ENCODE measurements at regions not wholly inside any gene's neighbourhood (a gene's known extent, or its start where the extent isn't known, plus 50 kb on each side); places are given as distances from the start of the nearest gene placed in this dataset.
"Not testable (repeated sequence)": the region's sequence is repeated elsewhere in the genome, so short reads cannot be mapped to it uniquely, and the experiment has no call there.

- no peak overlapping the region for H3K4me3 Mint-ChIP-seq (ENCODE audit: unreplicated experiment)
- no peaks in the 10 kb centered on the region for H3K9me3 Mint-ChIP-seq (ENCODE audit: unreplicated experiment)
These were observed 223.5 kb upstream of the TNC start for GRCh38 chr9:115341426-115341825.

DNA sequence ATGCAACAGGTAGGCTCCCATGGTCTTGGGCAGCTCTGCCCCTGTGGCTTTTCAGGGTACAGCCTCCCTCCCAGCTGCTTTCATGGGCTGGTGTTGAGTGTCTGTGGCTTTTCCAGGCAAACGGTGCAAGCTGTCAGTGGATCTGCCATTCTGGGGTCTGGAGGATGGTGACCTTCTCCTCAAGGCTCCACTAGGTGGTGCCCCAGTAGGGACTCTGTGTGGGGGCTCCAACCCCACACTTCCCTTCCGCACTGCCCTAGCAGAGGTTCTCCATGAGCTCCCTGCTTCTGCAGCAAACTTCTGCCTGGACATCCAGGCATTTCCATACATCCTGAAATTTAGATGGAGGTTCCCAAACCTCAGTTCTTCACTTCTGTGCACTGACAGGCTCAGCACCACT, 229.8 kb upstream of the TNC start:
- H3K27me3 Mint-ChIP-seq (ENCODE audit: unreplicated experiment); H3K4me1 Mint-ChIP-seq (ENCODE audit: low read depth, unreplicated experiment); DNase-seq; H3K9me3 Mint-ChIP-seq (ENCODE audit: unreplicated experiment); H3K4me3 Mint-ChIP-seq (ENCODE audit: unreplicated experiment); H3K27ac Mint-ChIP-seq (ENCODE audit: unreplicated experiment): not testable (repeated sequence)
- H3K36me3 Mint-ChIP-seq (ENCODE audit: unreplicated experiment), result peaks cover 11% of the 10 kb centered on the region

More at GRCh38 chr9:115341426-115341825, 223.5 kb upstream of the TNC start:
- Mint-ChIP-seq H3K4me1 (ENCODE audit: low read depth, unreplicated experiment) (no peaks in the 10 kb centered on the region), H3K27me3 (ENCODE audit: unreplicated experiment) (no peaks in the 10 kb centered on the region), H3K36me3 (ENCODE audit: unreplicated experiment) (no peaks in the 10 kb centered on the region), H3K27ac (ENCODE audit: unreplicated experiment) (no peak overlapping the region)
- TF ChIP-seq, protein P1, sequence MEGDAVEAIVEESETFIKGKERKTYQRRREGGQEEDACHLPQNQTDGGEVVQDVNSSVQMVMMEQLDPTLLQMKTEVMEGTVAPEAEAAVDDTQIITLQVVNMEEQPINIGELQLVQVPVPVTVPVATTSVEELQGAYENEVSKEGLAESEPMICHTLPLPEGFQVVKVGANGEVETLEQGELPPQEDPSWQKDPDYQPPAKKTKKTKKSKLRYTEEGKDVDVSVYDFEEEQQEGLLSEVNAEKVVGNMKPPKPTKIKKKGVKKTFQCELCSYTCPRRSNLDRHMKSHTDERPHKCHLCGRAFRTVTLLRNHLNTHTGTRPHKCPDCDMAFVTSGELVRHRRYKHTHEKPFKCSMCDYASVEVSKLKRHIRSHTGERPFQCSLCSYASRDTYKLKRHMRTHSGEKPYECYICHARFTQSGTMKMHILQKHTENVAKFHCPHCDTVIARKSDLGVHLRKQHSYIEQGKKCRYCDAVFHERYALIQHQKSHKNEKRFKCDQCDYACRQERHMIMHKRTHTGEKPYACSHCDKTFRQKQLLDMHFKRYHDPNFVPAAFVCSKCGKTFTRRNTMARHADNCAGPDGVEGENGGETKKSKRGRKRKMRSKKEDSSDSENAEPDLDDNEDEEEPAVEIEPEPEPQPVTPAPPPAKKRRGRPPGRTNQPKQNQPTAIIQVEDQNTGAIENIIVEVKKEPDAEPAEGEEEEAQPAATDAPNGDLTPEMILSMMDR (IDR thresholded peaks at IDR 0.05; ENCODE audit: partially characterized antibody, unreplicated experiment), result no peak
- no peak for DNase-seq

DNA sequence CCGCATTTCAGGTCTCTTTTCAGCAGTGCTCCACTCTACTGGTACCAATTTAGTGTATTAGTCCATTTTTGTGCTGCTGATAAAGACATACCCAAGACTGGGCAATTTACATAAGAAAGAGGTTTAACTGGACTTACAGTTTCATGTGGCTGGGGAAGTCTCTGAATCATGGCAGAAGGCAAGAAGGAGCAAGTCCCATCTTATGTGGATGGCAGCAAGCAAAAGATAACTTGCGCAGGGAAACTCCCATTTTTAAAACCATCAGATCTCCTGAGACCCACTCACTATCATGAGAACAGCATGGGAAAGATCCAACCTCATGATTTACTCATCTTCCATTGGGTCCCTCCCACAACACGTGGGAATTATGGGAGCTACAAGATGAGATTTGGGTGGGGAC, 231.0 kb upstream of the TNC start:
- not testable (repeated sequence) for H3K9me3 Mint-ChIP-seq (ENCODE audit: unreplicated experiment); H3K4me3 Mint-ChIP-seq (ENCODE audit: unreplicated experiment); H3K4me1 Mint-ChIP-seq (ENCODE audit: low read depth, unreplicated experiment); DNase-seq; H3K27ac Mint-ChIP-seq (ENCODE audit: unreplicated experiment); H3K27me3 Mint-ChIP-seq (ENCODE audit: unreplicated experiment)
- peaks cover 11% of the 10 kb centered on the region for H3K36me3 Mint-ChIP-seq (ENCODE audit: unreplicated experiment)

DNA sequence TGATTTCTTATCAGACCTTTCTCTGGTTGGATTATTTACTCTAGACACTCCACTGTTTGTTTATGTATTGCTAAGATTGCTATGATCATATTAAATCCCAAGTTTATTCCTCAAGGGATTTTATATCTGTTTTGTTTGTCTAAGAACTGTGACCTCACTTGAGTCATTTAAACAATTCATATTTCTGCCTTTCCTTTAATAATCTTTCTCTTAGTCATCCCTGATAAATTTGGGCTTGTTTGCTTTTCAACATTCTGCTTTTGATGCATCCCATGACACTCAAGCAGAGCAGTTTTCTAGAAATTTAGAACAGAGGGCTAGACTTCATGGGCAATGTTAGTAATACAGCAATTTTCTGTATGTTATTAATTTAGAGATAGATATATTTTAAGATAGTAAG, 231.6 kb upstream of the TNC start:
- H3K36me3 Mint-ChIP-seq (ENCODE audit: unreplicated experiment), result peaks cover 11% of the 10 kb centered on the region
- peaks cover 6% of the 10 kb centered on the region for H3K9me3 Mint-ChIP-seq (ENCODE audit: unreplicated experiment)
- peaks cover 2% of the 10 kb centered on the region for H3K27me3 Mint-ChIP-seq (ENCODE audit: unreplicated experiment)
- DNase-seq, result no peak
- H3K4me3 Mint-ChIP-seq (ENCODE audit: unreplicated experiment), result no peak overlapping the region
- H3K4me1 Mint-ChIP-seq (ENCODE audit: low read depth, unreplicated experiment), result no peaks in the 10 kb centered on the region
- TF ChIP-seq, protein P1 (IDR thresholded peaks at IDR 0.05; ENCODE audit: partially characterized antibody, unreplicated experiment), result no peak
- H3K27ac Mint-ChIP-seq (ENCODE audit: unreplicated experiment), result no peak overlapping the region

DNA sequence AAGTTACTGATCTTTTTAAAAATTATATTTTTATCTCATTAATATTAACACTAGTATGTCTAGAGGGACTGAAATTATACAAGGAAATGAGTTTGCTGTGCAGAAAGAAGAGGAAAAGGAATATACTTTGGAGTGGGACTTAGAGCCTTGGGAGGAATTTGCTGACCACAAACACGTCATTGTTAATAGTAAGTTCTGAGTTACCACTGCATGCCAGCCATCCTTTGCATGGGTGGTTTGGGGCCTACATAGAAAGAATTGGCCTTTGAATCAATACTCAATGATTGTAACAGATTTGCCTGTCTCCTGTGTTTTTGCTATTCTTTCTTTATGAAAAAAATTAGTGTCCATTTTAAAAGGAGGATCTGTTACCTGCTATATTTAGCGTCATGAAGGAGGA, 232.6 kb upstream of the TNC start:
- TF ChIP-seq, protein P1 (IDR thresholded peaks at IDR 0.05; ENCODE audit: partially characterized antibody, unreplicated experiment), result no peak
- peaks cover 11% of the 10 kb centered on the region for H3K36me3 Mint-ChIP-seq (ENCODE audit: unreplicated experiment)
- peaks cover 2% of the 10 kb centered on the region for H3K27me3 Mint-ChIP-seq (ENCODE audit: unreplicated experiment)
- H3K4me1 Mint-ChIP-seq (ENCODE audit: low read depth, unreplicated experiment), result no peaks in the 10 kb centered on the region
- no peak overlapping the region for H3K4me3 Mint-ChIP-seq (ENCODE audit: unreplicated experiment)
- no peak for DNase-seq
- H3K9me3 Mint-ChIP-seq (ENCODE audit: unreplicated experiment), result peaks cover 6% of the 10 kb centered on the region
- no peak overlapping the region for H3K27ac Mint-ChIP-seq (ENCODE audit: unreplicated experiment)

DNA sequence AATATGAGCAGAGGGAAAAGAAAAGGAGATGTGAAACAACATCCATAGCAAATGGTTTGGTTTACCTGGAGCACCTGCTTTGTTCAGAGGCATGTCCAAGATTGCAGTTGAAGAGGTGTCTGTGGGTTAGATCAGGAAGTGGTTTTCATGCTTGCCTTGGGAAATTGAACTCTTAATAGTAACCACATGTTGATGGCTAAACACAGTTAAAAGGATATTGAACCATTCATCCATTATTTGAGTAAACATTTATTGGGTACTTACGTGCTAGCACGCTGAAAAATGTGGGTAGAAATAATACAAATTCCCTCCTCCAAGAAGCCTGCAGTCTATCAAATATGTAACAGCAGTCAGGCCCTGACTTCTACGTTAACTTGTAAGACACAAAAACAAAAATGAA, 235.7 kb upstream of the TNC start:
- H3K36me3 Mint-ChIP-seq (ENCODE audit: unreplicated experiment), result peaks cover 2% of the 10 kb centered on the region
- no peaks in the 10 kb centered on the region for H3K4me1 Mint-ChIP-seq (ENCODE audit: low read depth, unreplicated experiment)

More for the DNA sequence above, 235.7 kb upstream of the TNC start:
- H3K9me3 Mint-ChIP-seq (ENCODE audit: unreplicated experiment), result peaks cover 1% of the 10 kb centered on the region
- TF ChIP-seq, protein P1 (IDR thresholded peaks at IDR 0.05; ENCODE audit: partially characterized antibody, unreplicated experiment), result no peak
- H3K27me3 Mint-ChIP-seq (ENCODE audit: unreplicated experiment), result peaks cover 2% of the 10 kb centered on the region
- no peak overlapping the region for H3K4me3 Mint-ChIP-seq (ENCODE audit: unreplicated experiment)
- no peak for DNase-seq
- no peak overlapping the region for H3K27ac Mint-ChIP-seq (ENCODE audit: unreplicated experiment)

Data from glutamatergic neuron (in vitro differentiated cells).